Stimulated activated CD8-positive, alpha-beta memory T cell treated with anti-CD3 and anti-CD28 coated beads, Interleukin-12 subunit alpha, Interleukin-12 subunit beta, amount 100 ng/mL, for 24 hours (primary cell): ENCODE measurements at regions not wholly inside any gene's neighbourhood (a gene's known extent, or its start where the extent isn't known, plus 50 kb on each side); places are given as distances from the start of the nearest gene placed in this dataset.
"Not testable (repeated sequence)": the region's sequence is repeated elsewhere in the genome, so short reads cannot be mapped to it uniquely, and the experiment has no call there.

Source experiments
- DNase-seq: peaks from one replicate; pipeline ENCODE4 v3.0.0-alpha.2; 2020; ENCODE audit errors: extremely low read depth

DNA sequence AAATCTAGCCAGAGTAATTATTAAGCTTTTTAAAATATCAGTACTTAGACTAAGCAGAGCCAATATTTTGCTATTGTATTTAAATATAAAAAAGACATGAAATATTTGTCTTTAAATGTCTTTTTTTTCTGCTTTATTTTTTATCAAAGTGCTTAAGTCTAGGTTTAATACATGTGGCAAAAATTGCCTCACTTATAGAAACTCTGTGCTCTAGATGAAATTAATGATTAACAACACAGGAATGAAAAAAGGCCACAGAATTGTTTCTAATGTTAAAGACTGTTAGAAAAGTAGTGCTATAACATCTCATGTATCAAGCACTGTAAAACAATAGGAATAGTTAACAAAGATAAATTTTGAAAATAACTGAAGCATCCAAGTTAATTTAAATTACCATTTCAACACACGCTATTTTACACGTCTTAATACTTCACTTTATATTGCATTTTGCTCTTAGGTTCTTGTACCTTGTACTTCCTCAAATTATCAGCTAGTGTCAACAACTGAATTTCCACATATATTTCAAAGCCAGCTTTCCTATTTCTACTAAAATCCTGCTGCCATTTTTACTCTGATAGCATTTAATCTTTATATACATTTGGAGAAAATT lies 1515.1 kb downstream of the HACE1 start:
- no peak for DNase-seq

DNA sequence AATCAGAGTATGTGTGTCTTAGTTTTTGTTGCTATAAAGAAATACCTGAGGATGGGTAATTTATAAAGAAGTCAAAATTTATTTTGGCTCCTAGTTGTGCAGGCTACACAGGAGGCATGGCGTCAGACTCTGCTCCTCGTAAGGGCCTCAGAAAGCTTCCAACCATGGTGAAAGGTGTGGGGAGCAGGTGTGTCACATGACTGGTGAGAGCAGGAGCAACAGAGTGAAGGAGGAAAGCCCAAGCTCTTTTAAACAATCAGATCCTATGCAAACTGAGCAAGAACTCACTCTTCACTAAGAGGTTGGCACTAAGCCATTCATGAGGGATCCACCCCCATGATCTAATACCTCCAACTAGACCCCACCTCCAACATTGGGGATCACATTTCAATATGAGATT lies 1524.3 kb downstream of the HACE1 start:
- DNase-seq, result no peak

DNA sequence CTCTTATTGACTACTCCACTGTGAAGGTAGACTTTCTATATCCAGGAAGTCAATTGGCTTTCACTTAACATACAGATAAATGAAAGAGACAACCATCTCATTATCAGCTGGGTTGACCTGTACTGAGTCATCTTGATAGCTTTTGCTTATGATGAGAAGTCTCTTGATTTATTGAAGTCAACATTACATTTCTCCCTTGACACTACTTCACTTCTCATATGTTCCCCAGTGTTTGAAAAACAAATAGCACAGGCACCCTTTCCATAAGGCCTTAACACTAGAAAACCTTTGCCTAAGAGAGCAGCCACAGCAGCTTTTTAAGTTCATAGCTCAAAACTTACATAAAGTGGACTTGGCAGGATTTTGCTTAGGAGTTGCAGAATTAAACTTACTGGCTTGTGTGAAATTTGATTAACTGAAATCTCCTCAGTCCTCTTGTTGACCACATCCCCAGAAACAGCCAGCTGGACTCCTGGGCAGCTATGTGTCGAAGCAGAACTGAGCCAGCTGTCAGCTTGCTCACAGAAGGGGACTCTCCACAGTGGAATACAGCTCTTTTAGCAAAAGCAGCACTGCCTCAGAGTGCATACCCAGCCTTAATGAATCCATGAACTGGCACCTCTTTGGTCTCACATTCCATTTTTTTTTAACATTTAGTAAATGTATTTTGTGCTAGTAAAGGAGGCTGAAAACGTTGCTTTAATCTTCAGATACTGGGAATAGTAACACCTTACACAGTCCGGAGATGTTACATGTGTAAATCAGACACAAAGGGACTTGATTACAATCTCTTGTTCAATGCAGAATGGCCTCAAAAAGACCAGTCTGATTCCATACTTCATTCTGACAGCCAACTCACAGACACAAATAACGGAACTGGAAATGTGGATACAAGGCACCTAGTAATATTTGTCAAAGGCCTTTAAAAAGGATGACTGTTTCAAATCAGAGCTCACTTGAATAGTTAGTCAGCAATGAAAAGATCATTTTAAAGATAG lies 1532.7 kb downstream of the HACE1 start:
- DNase-seq, result no peak

DNA sequence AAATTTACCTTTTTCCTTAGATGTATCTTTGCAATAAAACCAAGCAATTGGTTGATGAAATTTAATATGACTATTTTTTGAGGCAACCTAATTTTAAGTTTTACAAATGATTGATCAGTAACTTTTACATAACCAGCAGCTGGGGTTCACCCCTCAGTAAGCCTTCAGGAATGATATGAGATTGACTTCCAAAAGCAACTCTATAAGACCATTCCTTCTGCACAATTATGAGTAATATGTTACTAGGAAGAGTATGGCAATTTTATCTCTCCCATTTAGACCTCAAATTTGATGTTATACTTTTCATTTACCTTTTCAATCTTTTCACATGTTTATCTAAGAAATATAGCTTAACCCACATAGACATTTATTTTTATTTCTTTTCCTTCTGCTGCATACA lies 1546.3 kb downstream of the HACE1 start:
- no peak for DNase-seq

DNA sequence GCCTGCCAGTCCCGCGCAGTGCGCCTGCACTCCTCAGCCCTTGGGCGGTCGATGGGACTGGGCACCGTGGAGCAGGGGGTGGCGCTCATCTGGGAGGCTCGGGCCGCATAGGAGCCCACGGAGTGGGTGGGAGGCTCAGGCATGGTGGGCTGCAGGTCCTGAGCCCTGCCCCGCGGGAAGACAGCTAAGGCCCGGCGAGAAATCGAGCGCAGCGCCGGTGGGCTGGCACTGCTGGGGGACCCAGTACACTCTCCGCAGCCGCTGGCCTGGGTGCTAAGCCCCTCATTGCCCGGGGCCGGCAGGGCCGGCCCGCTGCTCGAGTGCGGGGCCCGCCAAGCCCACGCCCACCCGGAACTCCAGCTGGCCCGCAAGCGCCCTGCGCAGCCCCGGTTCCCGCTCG lies 1565.3 kb downstream of the HACE1 start:
- not testable (repeated sequence) for DNase-seq

DNA sequence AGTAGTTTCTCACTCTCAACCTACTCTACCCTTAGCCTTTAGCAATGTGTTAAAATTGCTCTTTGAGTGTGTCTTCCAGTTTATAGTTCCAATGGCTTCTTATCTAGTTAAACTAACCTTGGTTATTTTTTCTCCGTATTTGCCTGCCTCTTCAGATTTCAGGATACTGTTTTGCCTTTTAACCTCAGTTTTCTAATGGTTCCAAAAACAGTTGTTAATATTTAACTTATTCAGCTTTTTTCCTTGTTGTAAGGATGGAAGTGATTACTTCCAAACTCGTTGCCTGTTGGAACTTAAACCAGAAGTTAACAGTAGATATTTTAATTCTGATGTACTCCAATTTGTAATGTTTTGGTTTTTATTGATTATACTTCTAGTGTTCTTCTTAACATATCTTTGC lies 1574.9 kb downstream of the HACE1 start:
- DNase-seq, result no peak

DNA sequence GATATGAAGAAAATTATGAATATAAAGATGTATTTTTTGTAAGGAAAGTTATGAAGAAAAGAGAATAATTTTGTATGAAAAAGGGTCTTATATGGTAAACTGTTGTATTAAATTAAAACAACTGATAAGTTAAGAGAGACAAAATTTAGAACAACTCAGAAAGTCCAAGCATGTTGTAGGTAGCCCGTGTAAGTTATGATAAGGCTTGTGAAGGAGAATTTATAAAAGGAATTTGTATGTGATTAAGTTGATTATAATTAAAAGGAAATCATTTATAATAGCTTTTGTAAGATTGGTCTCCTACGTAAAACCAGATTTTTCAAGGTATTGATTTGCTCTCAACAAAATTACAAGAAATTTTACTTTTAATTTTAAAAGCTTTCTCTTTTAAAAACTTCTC lies 1579.3 kb downstream of the HACE1 start:
- DNase-seq, result no peak

DNA sequence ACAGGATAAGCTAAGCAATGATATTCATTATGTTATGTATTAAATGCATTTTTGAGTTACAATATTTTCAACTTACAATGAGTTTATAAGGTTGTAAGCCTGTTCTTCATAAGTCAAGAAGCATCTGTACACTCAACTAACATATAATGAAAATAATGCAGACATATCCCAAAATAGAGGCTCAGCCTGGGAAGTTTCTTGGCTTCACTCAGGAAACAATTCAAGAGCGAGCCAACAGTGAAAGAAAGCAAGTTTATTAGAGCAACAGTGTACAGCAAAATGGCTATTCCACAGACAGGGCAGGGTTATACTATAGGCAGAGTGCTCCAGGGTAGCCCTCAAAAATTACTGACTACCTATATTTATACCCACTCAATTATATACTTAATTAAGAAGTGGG lies 1581.8 kb downstream of the HACE1 start:
- no peak for DNase-seq

DNA sequence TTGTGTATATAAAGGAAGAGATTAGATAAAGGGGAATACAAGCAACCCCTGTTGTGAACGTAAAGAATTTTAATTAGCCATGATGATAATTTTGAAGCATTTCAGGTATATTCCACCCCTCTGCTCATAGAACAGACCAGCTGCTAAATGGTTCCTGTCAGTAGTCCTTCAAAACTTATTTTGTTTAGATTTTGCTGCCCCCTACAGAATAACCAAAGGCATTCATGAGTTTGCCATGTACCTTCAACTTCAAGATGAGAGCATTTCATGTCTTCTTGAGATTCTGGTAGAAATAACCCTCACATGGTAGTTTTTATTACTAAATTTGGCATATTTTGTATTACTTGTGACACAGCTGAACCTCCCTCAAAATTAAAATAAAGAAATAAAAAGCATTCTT lies 1586.7 kb downstream of the HACE1 start:
- no peak for DNase-seq

DNA sequence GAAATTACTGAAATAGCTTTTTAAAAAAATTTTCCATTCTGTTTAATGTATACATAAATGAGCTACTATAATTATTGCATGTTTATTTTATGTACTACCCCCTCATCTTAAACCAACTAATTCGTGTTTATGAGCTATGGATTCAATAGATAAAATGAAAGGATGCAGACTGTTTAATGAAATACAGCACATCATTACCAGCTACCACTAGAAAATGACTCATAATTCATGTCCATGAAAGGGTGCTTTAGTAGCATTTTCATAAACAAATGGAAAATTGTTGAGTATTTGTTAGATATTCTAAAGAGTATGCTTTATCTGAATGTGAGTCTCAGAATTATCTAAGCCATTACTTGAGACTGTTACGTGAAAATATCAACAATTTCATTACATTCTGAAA lies 1590.1 kb downstream of the HACE1 start:
- no peak for DNase-seq

DNA sequence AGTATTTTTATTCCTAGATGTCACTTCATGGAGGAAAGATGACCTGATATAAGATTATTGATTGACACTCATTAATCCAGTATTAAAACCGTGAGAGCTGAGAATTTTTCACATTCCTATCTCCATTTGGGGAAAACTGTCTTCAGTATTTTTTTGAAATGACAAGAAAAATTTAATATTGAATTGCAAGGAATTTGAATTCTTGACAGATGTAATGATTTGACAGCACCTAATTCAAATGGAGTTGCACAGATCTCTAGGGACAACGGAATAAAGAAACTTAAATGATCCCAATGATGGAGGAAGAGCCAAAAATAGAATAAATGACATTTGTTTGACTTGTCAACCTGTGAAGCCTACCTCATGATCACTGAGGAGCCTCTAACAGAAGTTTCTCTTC lies 1591.4 kb downstream of the HACE1 start:
- DNase-seq, result no peak

DNA sequence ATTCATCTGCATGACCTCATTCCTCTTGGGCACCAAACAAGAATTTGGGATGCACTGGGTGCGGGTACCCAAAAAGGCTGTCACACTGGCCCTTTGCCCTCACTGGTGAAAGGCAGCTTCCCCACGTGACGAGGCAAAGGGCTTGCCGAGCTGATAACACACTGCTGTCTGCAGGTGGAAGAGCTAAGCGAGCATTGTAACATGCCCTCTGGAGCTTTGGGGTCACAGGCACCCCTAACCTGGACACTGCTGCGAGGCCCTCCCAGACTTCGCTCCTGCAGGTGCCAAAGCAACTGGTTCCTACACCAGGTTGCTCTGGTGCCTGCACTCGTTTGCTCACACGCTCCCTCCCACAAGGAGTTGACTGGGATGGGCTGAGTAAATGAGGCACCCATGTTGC lies 1595.7 kb downstream of the HACE1 start:
- no peak for DNase-seq

DNA sequence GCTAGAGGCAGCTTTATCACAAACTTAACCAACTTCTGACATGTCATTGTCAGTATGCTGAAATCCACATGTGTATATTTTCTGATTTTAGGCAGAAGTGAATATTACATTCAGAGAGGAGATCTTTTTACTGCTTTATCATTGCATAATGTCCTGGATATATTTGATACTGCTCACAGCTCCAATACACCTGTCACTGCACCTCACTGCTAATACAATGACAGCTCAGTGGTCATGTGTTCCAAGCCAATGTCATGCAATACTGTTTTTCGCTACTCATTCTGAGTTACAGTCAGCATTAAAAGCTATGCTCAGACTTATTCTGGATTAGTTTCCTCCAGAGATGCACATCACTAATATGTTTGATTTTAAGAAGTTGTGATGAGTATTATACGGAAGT lies 1604.6 kb downstream of the HACE1 start:
- DNase-seq, result no peak

DNA sequence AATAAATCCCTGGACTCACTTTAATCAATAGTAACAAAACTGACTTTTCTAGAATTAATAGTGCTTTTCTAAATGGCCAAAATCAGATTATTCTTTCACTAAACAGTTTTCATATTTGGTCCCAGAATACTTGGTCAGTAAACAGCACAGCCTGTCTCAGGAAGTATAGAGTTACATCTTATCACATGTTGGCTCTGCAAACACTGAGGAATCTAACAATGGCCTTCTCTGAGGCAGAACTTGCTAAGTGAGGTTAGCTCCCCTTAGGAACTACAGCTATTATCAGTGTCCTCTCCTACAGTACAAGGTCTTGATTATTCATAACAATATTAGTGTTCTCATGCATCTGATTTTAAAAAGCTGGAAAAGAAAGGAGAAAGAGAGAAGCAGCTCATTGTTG lies 1622.8 kb downstream of the HACE1 start:
- DNase-seq, result no peak

DNA sequence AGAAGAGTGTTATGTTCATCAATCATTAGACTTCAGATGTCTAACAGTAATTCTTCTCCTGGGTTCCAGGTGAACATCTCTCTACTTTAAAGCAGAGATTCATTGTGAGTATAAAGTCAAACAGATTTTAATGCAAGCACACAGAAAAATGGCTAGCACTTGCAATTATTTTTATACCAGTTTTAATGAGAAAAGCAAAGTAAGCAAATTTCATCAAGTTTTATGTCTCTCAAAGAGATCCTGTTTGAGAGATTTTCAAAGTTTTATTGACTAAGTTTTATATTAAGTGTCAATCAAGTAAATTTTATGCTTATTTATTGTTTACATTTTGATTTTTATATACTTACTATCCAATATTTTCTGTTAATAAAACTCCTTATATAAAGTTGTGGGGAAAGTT lies 1628.5 kb downstream of the HACE1 start:
- DNase-seq, result no peak

DNA sequence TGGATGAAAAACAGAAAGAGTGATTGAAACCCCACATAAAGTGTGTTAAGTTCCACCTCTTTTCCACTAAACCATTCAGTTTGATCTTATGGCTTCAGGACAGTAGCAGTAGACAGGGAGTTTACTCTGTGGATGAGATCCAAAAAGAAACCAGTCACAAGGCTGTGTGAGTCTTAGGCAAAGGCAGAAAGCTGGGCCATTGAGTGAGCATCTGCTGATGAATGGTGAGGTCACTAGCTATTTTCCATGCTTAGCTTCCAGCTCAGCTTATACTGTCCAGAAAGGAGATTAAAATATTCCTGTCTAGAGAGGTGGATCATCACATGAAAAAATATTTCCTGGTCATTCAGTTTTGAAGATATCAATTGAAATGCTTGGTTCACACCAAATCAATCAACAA lies 1643.9 kb downstream of the HACE1 start:
- no peak for DNase-seq

DNA sequence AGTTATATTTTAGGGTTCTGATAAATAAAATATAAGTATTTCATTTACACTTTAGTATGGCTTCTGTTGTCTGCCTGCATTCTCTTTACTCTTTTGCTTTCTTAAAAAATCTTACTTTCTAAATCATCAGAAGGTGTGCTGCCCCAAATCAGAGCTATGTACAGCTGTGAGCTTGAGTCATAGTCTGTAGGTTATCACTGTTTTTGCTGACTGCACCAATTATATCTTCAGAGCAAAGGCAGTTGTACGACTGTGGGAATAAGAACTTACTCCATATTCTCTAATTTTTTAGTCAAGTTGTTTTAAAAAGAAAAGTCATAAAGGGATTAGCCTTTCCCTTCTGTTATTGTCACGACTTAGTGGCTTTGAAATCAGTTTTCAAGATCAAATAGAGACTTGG lies 1649.0 kb downstream of the HACE1 start:
- no peak for DNase-seq

DNA sequence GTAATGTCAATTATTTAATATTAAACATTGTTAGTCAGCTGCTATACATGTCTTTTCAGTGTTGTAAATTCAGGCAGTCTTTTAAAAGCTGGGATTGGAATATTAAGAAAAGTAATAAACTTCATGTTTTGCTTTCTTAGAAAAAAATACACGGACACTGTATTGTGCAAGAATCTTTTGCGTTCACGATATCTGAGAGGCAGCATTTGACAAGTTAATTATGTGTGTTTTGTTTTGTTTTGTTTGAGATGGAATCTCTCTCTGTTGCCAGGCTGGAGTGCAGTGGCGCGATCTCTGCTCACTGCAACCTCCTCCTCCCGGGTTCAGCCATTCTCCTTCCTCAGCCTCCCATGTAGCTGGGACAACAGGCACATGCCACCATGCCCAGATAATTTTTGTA lies 1661.3 kb downstream of the HACE1 start:
- no peak for DNase-seq

DNA sequence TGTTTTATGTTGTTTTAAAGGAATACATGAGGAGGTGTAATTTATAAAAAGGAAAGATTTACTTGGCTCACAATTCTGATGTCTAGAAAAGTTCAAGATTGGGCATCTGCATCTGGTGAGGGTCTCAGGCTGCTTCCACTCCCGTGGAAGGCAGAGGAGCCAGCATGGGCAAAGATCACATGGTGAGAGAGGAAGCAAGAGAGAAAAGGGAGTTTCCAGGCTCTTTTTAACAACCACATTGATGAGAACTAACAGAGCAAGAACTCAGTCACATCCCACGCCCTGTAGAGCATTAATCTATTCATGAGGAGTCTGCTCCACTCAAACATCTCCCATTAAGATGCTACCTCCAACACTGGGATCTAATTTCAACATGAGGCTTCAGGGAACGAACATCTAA lies 1666.3 kb downstream of the HACE1 start:
- no peak for DNase-seq

DNA sequence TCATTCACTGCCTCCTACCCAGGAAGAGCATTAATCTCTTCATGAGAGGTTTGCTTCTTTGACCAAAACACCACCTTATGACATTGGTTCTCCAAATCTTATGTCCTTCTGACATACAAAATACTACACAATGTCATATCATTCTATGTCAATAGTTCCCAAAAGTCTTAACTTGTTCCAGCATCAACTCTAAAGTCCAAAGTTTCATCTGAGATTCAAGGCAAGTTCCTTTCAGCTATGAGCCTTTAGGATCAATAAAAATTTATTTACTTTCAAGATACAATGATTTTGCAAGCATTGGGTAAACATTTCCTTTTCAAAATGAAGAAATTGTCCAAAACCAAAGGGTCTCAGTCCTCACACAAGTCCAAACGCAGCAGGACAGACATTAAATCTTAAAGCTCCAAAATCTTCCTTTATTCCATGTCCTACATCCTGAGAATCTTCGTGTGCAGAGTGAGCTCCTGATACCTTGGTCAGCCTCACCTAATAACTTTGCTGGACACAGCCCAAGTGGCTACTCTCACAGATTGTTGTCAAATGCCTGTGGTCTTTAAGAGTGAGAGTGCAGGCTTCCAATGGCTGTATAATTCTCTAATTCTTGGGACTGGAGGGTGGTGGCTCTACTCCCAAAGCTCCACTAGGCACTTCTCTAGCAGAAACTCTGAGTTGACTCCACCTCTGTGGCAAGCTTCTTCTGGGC lies 1668.2 kb downstream of the HACE1 start:
- no peak for DNase-seq

DNA sequence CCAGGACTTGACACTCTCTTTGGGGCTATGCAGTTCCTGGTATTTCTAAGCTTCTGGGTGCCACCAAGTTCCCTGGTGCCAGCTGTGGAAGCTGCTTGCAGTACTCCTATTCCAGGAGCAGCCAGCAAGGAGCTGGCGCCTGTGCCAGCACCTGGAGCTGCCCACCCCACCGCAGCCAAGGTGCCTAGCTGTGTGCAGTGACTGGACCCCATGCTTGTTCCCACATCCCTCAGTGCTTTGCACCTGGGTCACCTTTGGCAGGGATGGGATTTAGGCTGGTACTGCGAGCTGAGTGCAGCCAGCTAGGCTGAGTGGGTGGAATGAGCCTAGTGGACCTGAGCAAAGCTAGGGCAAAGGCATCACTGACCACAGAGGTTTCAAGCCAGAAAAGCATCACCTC lies 1674.9 kb downstream of the HACE1 start:
- no peak for DNase-seq

DNA sequence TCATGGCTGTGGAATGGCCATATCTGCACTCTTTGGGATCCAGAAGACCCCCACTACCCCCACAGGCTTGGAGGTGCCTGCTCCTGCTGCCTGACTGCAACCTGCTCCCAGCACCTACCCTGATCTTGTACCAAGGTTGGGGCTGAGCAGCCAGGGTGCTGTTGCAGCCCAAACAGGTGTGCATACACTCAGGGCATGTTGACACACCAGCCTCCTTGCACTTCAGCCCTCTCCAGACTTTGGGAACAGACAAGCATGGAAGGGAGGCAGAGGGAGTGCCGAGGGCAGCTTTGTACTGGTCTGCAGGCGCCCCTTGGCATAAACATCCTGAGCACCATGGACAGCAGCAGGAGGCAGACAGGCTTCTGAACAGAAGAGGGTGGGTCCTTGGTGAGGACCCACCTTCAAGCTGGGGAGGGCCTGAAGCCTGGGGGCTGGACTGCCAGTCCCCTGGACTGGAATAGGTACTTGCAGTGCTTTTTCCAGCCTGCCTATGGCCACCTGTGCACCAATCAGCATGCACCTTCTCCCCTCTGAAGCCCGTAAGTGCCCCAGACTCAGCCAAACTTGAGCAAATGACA lies 1675.8 kb downstream of the HACE1 start:
- DNase-seq, result no peak
